ENCODE measurements at regions not wholly inside any gene's neighbourhood (a gene's known extent, or its start where the extent isn't known, plus 50 kb on each side); places are given as distances from the start of the nearest gene placed in this dataset.

- TF ChIP-seq ZNF592 (IDR thresholded peaks at IDR 0.05) (no peak), KAT8 (IDR thresholded peaks at IDR 0.05; ENCODE audit: low read depth) (no peak), NCOA6 (IDR thresholded peaks at IDR 0.05) (no peak)
Measured at GRCh38 chr9:29212397-29213387, 1639.4 kb upstream of the C9orf72 start (continued).

- in situ Hi-C loops (cut with MboI), result no loop called here
- FAIRE-seq, result no peak
- no peak within 1 kb of the TSS for H3K4me3 ChIP-seq
- no peak within 1 kb of the TSS for H3K4me2 ChIP-seq (ENCODE audit: insufficient read depth, low read length)
- H3K4me1 ChIP-seq (replicated peaks in 1 of 2; ENCODE audit: control insufficient read depth in 2 of 2, insufficient read depth in 2 of 2, low read length in 2 of 2), result no peaks in the 10 kb centered on the region
- H3K9me1 ChIP-seq (ENCODE audit: control insufficient read depth, insufficient read depth, low read length), result no peaks in the 10 kb centered on the region
- no CpG with 5 or more reads among the region's 57 CpGs for WGBS (ENCODE audit: insufficient coverage, low coverage, missing lambda C conversion rate)
- no peak within 1 kb of the TSS for H3K27ac ChIP-seq (ENCODE audit: extremely low read depth, low read depth, low read length)
- H3K36me3 ChIP-seq (ENCODE audit: control insufficient read depth, insufficient read depth, low read length), result no peaks in the 10 kb centered on the region
- ChIA-PET CTCF (ENCODE audit: low intra/inter-chr PET ratio) (no interaction called here), POLR2A (no interaction called here)
- BruUV-seq (replicated peaks), result no TSS peak
- no peak for ATAC-seq
- no peaks in the 10 kb centered on the region for H4K20me1 ChIP-seq (replicated peaks; ENCODE audit: control insufficient read depth, insufficient read depth, low read length)
- no peak within 1 kb of the TSS for H2AFZ ChIP-seq (ENCODE audit: low read depth, low read length)
- H3K27me3 ChIP-seq (ENCODE audit: control insufficient read depth in 2 of 2, insufficient read depth in 2 of 2, low read length in 2 of 2), result no peaks in the 10 kb centered on the region
- H3K79me2 ChIP-seq (ENCODE audit: control insufficient read depth, insufficient read depth, low read length), result no peaks in the 10 kb centered on the region
- DNase-seq (ENCODE audit: extremely low read depth in 1 of 4, low spot score in 3 of 4), result no peak
- no peaks in the 10 kb centered on the region for H3K9me3 ChIP-seq (replicated peaks; ENCODE audit: control insufficient read depth, insufficient read depth, low read depth, low read length)
- intact Hi-C loops (cut with micrococcal nuclease), result no loop called here
- no peak within 1 kb of the TSS for H3K9ac ChIP-seq (ENCODE audit: insufficient read depth in 1 of 2, low read depth in 2 of 2, low read length in 2 of 2)
- no peak for TF ChIP-seq CUX1 (CRISPR knock-in tag; IDR thresholded peaks at IDR 0.05)
- TF ChIP-seq ZNF395 (CRISPR knock-in tag; IDR thresholded peaks at IDR 0.05), result no peak
- no peak for TF ChIP-seq STAT5B (CRISPR knock-in tag; IDR thresholded peaks at IDR 0.05)
Measured at GRCh38 chr9:29213417-29214153, 1640.3 kb upstream of the C9orf72 start, which contains the start of gene LINGO2. Gene LINGO2, minus strand, starts transcription at chr9:29213601.

All from K562 (cell line).